Stimulated activated CD8-positive, alpha-beta memory T cell treated with anti-CD3 and anti-CD28 coated beads, Interleukin-4, amount 100 ng/mL, for 24 hours (primary cell): ENCODE measurements at regions not wholly inside any gene's neighbourhood (a gene's known extent, or its start where the extent isn't known, plus 50 kb on each side); places are given as distances from the start of the nearest gene placed in this dataset.

Experiments used
- DNase-seq: peaks from one replicate; pipeline ENCODE4 v3.0.0-alpha.2; 2020; ENCODE audit warnings: low read depth

DNA sequence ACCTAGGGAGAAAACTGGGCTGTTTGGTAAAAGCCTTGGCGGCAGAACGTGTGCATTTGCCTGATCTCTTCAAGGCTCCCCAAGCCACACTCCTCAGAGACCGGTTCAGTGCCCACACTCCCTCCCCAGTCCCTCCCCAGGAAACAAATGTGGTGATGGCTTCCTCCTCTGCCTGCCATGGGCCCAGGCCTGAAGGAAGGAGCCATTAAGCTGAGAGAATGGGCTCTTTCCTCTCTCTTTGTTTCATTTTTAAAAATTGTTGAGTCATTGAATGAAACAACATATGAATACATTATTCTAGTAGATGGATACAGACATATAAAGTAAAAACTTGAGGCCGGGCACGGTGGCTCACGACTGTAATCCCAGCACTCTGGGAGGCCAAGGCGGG is 50.6 kb upstream of the YWHAQ start:
- no peak for DNase-seq

DNA sequence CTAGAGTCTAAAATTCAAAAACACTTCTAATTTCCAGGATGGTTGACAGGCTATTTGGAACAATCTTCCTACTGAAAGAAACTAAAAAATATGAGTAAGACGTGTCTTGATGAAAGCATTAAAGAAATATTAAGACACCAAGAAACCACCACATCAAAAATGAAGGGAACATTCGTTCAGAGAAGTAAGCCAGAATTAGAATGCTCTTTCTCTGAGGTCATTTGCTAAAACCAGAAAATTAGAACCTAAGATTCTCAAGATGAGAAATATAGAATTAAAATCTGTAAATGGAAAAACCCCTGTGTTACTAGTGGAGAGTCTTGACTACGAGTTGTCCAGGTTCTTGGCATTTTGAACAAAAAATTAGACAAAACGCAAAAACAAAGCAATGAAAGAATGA is 54.8 kb upstream of the YWHAQ start:
- DNase-seq: no peak

DNA sequence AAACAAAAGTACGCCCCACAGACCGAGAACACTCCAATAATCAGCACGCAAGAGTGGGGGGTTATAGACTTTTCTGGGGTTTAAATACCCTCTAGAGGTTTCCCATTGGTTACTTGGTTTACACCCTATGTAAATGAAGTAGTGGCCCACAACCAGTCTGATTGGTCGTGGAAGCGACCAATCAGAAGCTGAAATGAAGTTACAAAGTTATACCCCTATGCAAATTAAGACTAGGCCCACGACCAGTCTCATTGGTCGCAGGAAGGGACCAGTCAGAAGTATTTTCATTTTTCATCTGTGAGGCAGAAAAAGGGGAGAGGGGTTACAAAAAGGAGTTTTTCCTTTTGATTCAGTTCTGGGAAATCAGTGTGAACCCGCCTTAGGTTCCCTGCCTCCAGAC is 55.3 kb upstream of the YWHAQ start:
- DNase-seq: no peak

DNA sequence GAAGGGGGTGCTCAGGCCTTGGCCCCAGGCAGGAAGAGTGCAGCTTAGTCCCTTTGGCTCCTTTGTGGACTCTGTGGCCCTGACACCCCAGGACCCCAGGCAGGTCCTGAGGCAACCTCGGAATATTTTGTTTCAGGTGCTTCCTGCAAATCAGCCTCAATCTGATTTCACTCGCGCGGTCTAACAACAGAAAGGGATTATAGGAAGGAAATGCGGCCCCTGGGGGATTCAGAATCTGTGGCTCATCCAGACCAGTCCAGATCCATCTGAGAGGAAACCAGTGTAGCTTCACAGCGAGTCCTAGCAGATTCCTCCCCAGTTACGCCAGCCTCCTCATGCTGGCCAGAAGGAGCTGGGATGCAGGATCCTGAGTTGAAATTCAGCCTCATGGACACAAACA is 59.5 kb upstream of the YWHAQ start:
- no peak for DNase-seq

DNA sequence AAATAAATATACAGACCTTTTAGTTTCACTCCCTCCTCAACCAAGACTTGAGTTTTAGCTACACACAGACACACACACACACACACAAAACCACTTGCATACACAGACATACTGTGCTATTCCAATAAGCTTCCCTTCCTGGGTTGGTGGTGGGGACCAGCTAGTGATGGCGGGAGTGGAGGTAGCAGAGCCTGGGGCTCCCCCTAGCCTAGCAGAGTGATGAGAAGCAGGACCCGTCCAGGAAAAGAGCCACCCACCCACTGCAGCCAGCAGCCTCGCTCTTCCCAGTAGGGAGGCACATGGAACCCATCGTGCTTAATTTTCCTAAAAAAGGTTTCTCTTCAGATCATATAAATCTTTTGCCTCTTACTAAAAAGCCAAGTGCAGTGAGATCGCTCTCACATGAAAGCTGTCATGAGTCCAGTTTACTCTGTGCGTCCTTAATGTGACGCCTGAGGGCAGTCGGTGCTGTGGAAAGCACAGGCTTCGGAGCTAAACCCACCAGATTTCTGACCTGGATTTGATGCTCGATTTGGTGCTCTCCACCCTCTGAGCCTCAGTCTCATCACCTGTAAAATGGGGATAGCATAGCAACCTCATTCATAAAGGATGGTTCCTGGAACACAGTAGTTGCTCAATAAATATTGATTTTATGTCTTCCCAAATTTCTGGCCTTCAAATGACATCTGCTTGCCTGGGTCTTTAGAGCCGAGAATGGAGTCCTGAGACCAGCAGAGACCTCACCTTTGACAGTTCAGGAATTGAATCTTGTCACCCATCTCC is 60.1 kb upstream of the YWHAQ start:
- no peak for DNase-seq

DNA sequence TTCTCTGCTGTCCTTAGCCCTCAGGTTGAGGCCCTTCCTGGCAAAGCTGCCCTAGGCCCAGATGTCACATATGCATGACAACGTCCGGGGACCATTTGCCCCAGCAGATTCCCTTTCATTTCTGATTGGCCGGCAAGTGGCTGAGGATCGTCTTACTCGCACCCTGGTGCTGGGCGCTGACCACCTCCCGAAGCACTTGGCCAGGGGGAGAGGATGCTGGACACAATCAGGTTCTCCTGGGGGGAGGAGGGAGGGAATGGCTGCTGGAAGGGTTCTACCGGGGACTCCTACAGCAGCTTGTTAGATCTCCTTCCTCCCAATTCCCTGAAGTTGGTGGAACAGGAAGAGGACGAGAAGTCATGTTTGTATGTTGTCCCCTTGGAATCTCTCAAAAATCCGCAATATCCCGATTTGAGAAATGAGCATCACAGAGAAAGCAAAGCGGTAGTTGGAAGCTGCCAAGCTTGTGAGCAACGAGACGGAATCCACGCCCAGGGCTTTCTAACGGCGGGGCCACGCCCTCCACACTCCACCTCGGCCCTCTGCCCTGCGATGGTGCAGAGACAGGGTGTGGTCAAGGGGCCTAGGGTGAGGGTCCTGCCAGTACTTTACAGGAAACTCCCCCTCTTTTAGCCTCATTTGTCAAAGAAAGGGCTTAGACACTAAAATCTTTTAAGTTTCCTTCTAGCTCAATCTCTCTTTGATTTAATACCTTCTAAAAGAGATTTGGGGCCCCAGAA is 61.8 kb upstream of the YWHAQ start:
- no peak for DNase-seq

DNA sequence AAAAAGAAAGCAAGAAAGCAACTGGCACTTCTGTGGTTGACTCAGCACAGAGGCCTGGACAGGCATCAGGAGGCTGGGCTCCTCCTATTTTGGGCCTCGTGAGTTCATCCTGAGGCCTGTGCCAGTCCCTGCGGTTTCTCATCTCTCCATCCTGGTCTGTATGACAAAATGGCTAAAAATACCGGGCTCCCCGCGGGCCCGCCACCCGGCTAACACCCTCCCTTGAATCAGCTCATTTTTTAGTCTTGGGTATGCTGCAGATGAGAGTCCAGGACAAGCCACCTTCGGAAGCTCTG is 62.3 kb upstream of the YWHAQ start:
- no peak for DNase-seq

DNA sequence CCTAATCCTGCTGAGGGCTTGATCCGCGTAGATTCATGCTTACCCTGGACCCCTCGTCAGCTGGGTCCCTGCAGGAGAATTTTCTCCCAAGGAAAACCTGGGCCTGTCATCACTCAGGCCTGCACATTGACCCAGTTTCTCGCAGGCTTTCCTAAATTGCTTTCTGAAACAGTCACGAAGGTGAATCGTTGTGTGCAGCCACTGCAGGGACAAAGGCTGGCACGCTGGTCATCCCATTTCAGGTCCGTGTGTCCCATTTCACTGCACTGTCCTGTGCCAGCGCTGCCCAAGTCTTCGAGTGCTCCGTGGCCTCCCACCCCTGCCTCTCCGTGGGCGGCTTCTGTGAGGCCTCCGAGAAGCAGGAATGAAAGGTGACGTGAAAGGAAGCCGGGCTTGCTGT is 62.8 kb upstream of the YWHAQ start:
- DNase-seq: no peak

DNA sequence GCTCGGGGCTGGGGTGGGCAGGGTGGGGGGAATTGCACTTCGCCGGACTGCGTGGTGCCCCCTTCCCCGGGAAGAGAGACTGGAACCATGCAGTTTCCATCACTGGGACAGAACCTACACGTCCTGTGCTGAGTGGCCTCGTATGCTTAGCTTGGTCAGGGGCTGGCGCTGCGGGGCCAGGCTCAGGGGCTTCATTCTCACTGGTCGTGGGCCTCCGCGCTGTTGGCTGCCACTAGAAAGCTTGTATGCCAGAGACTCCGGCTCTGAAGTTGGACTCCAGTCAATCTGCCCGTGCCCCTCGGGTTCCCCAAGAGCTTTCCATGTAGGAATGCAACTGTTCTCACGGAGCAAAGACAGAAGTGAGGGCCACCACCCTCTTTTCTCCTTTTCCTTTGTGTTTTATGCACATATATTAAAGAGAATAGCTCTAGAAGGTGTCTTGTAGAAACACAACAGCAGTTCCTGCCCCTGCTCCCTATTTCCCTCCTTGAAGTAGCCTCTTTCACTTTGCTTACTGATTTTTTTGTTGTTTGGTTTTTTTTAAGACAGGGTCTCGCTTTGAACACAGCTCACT is 64.0 kb upstream of the YWHAQ start:
- DNase-seq: no peak

DNA sequence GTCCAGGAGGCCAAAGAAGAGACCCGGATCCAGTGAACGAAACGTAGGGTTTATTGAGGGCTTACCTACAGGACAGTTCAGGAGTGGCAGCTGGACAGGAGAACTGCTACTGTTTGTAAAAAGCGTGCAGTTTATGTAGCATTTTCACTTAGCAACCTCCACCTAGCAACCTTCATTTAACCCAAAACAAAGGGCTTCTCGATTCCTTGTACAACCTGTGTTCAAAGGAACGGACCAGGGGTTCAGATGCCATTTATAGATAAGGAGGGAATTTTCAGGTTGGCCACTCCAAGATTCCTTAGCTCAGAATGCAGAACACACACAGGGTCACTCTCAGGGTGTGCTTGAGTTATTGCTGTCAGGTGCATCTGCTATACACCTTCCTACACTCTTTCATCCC is 65.1 kb upstream of the YWHAQ start:
- DNase-seq: no peak

DNA sequence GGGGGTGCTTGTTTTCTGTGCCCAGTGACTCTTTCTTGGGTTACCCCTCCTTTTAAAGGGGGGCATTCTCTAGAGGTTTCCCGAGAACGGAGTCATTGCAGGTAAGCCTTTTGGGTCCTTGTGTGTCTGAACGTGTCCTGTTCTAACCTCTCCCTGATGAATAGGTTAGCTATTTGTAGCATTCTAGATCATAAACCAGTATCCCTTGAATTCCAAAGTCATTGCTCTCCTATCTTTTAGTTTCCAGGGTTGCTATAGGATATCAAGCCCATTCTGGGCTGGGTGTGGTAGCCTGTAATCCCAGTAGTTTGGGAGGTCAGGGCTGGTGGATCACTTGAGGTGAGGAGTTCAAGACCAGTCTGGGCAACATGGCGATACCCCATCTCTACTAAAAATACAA is 65.9 kb upstream of the YWHAQ start:
- no peak for DNase-seq

DNA sequence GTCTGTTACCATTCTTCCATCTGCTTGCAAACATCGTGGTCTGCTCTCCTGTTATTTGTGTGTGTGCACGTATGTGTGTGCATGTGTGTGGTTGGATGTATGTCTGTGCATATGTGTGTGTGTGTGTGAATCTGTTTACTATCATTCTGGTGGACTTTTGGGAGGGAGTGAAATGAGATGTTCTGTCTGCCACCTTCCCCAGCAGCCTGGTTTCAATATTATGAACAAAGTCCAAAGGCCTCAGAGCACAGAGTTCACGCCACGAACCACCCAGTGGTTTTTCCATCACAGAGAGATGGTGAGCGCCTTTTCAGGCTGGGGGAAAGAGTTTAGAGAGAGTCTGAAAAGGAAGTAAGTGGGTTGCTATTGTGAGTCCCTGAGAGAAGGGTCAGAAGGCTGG is 67.1 kb upstream of the YWHAQ start:
- no peak for DNase-seq

DNA sequence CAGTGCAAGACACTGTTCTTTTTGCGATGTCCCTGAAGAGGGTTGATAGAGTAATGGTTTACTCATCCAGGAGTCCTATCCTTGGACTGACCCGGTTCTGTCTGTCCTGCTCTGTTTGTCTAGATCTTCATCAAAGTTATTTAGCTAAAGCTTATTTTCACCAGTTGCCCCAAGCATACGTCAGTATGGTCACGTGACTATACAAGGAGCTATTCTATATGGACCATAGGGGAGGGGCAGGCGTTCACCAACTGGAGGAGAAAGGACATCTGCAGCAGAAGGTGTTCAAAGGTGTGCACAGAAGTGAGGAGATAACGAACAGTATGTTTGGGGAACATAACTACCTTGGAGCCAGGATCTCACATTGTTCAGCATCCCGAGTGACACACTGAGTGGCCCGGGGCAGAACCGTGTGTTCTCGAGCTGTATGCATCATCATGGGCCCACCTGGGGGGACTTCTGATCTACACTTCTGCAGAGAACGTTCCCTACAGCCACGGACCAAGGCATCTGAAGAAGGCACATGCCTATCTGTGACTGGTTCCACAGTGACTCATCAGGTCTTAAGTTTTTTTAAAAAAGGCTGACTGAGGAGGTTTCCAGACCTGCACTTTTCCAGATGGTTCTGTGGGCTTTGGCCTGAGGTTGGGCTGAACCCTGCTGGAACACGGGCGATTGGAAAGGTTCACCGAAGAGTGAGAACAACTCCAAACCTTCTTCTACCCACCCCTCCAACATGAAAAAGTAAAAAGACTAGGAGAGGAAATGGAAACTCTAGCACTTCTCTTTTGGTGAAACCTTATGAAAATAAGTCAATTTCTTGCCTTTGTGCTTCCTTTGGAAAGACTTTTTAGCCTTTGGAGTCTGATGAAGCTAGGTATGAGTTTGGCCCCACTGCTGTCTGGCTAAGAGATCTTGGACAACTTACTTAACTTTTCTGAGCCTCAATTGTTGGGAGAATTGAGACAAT is 68.6 kb upstream of the YWHAQ start:
- DNase-seq: no peak

DNA sequence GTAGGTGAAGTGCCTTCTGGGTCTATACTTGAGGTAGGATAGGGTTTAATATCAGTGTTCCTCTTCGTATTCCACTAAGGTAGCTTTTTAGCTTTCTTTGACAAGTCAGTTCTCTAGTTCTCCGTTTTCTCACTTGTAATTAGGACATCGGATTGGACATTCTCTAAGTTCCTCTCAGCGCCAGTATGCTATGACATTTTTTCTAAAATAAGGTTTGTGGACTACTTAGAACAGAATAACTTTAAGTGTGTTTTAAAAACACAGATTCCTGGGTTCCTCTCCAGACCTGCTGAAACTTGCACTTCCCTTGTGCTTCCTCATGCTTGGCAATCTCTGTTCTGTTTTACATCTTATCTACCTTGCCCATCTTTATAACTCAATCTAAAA is 69.3 kb upstream of the YWHAQ start:
- no peak for DNase-seq

DNA sequence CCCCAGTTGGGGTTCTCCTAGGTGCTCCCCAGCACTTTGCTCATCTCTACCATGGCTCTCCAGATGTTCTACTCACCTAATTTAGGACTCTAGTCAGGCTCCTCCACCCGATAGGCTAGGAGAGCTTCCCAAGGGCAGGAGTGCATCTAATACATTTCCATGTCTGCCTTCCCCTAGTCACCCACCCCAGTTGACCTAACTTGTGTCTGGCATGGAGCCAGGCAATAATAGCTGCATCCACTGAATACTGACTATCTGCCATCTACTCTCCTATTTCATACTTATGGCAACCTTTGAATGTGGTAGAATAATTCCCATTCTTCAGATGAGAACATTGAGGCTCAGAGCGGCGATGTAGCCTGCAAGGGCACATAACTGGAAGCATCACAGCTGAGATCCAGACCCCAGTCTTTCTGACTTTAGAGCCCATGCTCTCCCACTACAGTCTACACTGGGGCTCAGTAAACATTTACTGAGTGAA is 71.8 kb upstream of the YWHAQ start:
- DNase-seq: no peak

DNA sequence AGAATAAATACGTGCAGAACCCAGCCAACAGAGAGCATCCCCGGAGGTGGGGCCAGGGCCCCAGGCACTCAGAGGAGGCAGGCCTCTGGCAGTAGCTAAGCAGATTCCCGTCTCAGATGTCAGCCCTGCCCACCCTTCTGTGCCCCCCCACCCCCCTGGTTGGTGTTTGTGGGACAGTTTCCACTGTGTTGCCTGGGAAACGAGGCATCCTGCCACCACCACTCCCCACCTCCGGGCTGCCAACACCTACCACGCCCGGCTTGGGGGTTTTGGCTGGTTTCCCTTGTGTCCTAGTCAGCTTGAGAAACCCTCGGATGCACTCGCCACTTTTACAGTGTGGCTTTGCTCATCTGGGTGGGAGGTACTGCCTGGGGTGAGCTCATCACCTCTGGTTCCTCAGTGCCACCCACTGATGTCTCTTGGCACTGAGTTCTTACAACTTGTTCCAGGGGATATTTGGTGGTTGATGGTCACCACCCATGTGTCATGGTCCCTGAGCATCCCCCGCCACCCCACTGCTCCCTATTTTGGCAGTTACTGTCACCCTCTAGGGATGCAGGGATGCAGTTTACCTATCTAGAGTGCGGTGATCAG is 72.4 kb upstream of the YWHAQ start:
- DNase-seq: peak; percentile 83

DNA sequence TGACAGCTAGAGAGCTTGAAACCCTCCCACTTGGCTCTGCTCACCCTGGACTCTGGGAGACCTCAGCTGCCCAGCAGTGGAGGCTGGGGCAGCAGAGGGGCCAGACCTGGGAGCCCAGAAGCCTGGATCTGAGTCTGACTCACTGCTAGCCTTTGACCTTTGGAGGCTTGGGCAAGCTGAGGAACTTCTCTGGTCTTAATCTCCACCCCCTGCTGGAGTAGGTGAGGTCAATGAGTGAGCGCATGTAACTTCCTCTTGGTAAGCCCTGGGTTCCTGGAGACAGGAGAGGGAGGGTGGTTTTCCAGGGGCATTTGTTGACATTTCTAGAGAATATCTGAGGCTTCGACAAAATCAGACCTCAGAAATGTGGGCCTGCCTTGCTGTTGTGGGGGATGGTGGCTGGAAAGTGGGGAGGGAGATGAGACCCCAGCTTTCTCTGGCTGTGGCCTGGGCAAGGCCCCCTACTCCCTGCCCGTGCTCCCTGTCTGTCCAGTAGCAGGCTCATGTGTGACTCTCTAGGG is 73.0 kb upstream of the YWHAQ start:
- no peak for DNase-seq

DNA sequence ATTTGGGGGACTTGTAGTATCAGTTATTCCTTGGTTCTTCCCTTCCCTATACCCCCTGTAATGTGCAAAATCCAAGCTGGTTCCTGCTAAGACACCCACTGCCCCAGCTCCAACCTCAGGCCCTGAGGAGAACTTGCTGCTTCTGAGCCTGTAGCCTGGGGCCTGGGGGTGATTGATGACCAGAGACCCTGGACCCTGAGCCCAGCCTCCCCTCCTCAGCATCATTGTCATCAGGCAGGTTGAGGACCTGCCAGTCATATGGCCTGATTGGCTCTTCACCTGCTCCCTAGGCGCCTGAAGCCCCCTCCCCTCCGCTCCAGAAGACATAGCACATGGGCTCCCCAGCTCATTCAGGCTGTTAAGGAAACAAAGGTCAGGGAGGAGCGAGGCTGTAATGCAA is 73.8 kb upstream of the YWHAQ start:
- no peak for DNase-seq

DNA sequence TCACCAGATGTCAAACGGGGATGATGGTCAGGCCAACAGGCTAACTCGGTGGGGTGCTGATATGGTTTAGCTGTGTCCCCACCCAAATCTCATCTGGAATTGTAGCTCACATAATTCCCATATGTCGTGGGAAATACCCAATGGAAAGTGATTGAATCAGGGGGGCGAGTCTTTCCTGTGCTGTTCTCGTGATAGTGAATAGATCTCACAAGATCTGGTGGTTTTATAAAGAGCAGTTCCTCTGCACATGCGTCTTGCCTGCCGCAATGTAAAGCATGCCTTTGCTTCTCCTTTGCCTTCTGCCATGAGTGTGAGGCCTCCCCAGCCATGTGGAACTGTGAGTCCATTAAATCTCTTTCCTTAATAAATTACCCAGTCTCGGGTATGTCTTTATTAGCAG is 74.4 kb upstream of the YWHAQ start:
- DNase-seq: no peak

DNA sequence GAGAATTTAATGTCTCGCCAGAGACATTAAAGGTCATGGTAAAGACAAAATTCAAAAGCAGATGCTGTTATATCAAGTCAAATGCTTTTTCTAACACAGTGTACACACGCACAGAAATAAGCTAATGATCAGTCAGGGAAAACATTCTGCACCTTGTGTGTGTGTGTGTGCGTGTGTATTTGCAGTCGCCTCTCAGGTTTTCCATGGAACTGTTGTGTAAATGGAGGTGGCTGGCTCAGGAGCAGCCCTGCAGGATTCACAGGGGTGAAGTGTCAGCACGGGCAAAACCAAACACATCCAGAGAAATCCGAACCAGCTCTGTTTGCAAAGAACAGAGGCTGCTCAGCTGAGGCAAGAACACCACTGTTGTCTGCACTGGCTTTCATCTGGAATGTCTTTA is 76.2 kb upstream of the YWHAQ start:
- no peak for DNase-seq

DNA sequence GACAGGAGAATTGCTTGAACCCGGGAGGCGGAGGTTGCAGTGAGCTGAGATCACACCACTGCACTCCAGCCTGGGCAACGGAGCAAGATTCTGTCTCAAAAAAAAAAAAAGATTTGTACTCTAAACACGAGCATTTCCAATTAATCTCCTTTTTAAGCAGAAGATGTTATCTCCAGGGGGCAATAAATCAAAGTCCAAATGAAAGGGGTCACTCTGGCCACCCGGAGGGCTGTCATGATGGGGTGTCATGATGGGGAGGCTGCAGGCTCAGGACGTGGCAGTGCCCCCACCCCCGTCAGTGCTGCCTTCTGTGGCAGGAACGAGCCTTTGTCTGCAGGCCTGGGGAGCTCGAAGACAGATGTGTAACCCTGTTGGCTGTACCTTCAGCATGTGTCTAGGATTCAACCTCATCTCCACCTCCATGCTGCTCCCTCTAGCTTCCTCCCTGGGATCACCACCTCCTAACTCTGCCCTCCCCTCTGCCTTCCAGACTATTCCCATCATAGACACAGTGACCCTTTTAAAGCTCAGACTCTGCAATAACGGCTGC is 76.9 kb upstream of the YWHAQ start:
- DNase-seq: no peak
